Activated T-cell treated with anti-CD3 and anti-CD28 coated beads, Interleukin-2, amount 50 U/mL, for 24 hours (primary cell): ENCODE measurements at regions not wholly inside any gene's neighbourhood (a gene's known extent, or its start where the extent isn't known, plus 50 kb on each side); places are given as distances from the start of the nearest gene placed in this dataset.
"Not testable (repeated sequence)": the region's sequence is repeated elsewhere in the genome, so short reads cannot be mapped to it uniquely, and the experiment has no call there.

Experiments used
- DNase-seq: peaks from one replicate; pipeline ENCODE4 v3.0.0-alpha.2; 2020
- H3K27ac Mint-ChIP-seq: 2 replicates; pipeline ENCODE4 v1.8.0; 2020; ENCODE audit warnings: mild to moderate bottlenecking, mixed read lengths
- H3K27me3 Mint-ChIP-seq: 2 replicates; pipeline ENCODE4 v1.8.0; 2020; ENCODE audit warnings: mixed read lengths
- H3K36me3 Mint-ChIP-seq: 2 replicates; pipeline ENCODE4 v1.8.0; 2020; ENCODE audit warnings: low read depth, mixed read lengths
- H3K4me1 Mint-ChIP-seq: 2 replicates; pipeline ENCODE4 v1.8.0; 2020; ENCODE audit warnings: low read depth, mixed read lengths
- H3K4me3 Mint-ChIP-seq: 2 replicates; pipeline ENCODE4 v1.8.0; 2020; ENCODE audit warnings: mild to moderate bottlenecking, moderate library complexity, mixed read lengths
- H3K9me3 Mint-ChIP-seq: 2 replicates; pipeline ENCODE4 v1.8.0; 2020; ENCODE audit warnings: mixed read lengths

DNA sequence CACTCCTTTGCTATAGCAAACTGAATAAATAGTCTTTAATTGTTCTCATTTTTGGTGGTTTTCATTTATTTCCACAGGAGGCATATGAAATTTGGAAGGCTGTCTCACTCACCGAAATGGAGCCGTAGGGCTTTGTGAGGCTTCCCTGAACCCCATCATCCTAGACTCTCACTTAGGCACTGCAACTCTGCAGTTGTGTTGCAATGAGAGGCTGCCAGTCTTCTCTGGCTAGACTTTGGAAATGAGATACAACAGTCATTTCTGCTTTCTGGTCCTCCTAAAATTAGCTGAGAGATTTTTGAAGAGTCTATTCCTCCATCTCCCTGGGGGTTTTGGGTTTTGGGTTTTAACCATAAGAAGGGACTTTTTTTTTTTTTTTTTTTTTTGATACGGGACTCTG lies 146.5 kb downstream of the SH3BGRL start:
- H3K36me3 Mint-ChIP-seq, result peaks cover 8% of the 10 kb centered on the region
- H3K27me3 Mint-ChIP-seq, result peaks cover 9% of the 10 kb centered on the region
- DNase-seq, result no peak
- H3K4me1 Mint-ChIP-seq, result no peaks in the 10 kb centered on the region
- no peak overlapping the region for H3K27ac Mint-ChIP-seq
- H3K4me3 Mint-ChIP-seq, result no peak overlapping the region
- no peaks in the 10 kb centered on the region for H3K9me3 Mint-ChIP-seq

DNA sequence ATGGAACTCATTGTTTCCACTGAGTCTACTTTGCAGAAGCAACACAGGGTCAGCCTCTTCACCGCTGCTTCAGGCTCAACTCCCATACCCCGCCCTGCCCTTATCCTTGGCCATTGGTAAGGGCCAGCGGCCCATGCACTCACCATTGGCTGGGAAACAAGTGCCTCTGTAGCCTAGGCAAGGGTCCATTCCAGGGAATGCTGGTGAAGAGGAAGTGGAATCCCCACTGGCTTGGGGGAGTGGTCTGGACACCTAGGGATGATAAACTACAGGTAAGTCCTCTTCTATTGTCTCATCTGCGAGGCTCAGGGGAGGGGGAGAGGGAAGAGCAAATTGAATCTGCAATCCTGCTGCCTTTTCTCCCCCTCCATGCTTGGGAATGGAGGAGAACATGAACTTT lies 153.1 kb downstream of the SH3BGRL start:
- no peak for DNase-seq
- peaks cover 22% of the 10 kb centered on the region for H3K27me3 Mint-ChIP-seq
- peaks cover 3% of the 10 kb centered on the region for H3K9me3 Mint-ChIP-seq
- no peak overlapping the region for H3K27ac Mint-ChIP-seq
- no peaks in the 10 kb centered on the region for H3K4me1 Mint-ChIP-seq
- no peak overlapping the region for H3K4me3 Mint-ChIP-seq
- H3K36me3 Mint-ChIP-seq, result no peaks in the 10 kb centered on the region

DNA sequence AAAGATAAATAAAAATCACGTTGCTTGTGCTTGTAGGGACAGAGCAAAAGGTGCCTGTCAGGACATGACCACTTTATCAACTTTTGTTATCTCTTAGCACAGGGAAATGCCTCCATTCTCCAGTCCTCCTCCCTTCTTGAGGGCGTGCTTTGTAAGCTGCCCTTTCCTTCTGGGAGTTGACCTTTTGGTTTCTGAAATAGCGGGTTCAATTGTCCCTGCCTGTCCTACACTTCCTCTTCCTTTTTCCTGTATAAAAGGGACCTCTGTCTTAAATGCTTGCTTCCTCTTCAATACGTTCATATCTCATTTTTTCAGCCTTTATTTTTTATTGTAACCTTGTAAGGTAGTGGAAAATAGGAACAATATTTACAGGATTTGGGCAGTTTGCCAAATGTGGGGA lies 153.5 kb downstream of the SH3BGRL start:
- Mint-ChIP-seq H3K27ac (no peak overlapping the region), H3K9me3 (peaks cover 3% of the 10 kb centered on the region), H3K4me3 (no peak overlapping the region), H3K27me3 (peaks cover 22% of the 10 kb centered on the region), H3K36me3 (no peaks in the 10 kb centered on the region), H3K4me1 (no peaks in the 10 kb centered on the region)
- DNase-seq, result no peak

DNA sequence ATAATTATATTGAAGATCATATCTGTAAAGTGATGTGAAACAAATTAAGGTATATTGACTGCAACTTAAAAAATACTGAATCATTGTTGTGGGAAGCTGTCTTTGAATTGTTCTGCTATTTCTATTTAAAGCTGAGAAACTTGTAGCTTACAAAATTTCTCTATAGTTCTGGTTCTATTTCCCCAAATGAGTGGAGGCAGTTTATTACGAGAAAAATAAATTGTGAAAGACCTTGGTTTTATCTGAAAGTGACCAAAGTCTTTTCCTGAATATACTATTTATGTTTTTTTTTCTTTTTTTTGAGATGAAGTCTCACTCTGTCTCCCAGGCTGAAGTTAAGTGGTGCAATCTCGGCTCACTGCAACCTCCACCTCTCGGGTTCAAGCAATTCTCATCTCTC lies 165.4 kb downstream of the SH3BGRL start:
- Mint-ChIP-seq H3K27ac (no peak overlapping the region), H3K36me3 (no peaks in the 10 kb centered on the region), H3K4me1 (no peaks in the 10 kb centered on the region), H3K9me3 (no peaks in the 10 kb centered on the region), H3K4me3 (no peak overlapping the region), H3K27me3 (peaks cover 22% of the 10 kb centered on the region)
- DNase-seq, result no peak

DNA sequence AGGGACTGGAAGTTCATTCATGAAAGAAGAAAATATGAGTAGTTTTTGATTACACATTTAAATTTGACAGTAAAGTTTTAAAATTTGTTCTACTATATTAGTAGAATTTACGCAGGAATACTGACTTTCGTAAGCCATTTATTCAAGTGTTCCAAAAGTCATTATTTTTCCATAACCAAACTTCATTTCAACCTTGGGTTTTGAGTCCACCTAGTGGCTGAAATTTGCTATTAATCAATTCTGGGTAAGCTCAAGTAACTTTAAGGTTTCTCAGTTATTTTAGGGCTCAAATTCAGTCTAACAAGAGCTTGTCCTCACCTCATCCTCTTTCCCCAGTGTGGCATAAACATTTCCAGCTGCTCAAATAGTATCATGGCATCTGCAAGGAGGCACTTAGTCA lies 175.4 kb downstream of the SH3BGRL start:
- Mint-ChIP-seq H3K4me1 (no peaks in the 10 kb centered on the region), H3K27me3 (peaks cover 29% of the 10 kb centered on the region), H3K4me3 (no peak overlapping the region), H3K36me3 (no peaks in the 10 kb centered on the region), H3K27ac (no peak overlapping the region), H3K9me3 (no peaks in the 10 kb centered on the region)
- no peak for DNase-seq

DNA sequence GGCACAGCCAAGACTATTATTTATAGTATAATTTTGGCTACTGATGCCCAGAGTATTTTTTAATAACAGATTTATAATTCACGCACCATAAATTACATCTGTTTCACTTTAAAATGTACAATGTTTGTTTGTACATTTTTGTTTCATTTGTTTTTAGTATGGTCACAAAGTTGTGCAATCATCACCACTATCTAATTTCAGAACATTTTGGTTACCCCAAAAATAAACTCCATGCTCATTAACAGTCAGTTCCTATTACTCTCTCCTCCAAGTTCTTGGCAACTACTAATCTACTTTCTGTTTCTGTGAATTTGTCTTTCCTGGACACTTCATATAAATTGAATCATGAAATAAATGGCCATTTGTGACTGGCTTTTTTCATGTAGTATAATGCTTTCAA lies 176.7 kb downstream of the SH3BGRL start:
- no peak for DNase-seq
- no peaks in the 10 kb centered on the region for H3K9me3 Mint-ChIP-seq
- no peak overlapping the region for H3K4me3 Mint-ChIP-seq
- H3K4me1 Mint-ChIP-seq, result no peaks in the 10 kb centered on the region
- no peaks in the 10 kb centered on the region for H3K36me3 Mint-ChIP-seq
- no peak overlapping the region for H3K27ac Mint-ChIP-seq
- H3K27me3 Mint-ChIP-seq, result peaks cover 33% of the 10 kb centered on the region

DNA sequence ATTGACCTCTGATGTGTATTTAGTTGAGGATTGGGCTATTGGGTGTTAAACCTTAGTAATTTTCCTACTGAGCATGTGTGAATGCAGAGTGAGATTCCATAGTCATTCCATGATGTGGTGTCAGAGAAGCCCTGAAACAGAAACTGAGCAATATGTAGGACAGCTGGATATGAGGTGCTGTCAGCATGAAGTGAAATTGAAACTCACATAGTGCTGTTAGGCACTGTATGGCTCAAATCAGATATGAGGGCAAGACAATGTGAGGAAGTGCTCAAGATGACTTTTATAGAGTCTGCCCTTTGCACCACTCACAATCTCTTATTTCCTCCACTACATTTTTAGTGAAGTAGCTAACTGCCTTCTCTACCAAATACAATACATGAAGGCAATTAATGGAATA lies 188.3 kb downstream of the SH3BGRL start:
- H3K27me3 Mint-ChIP-seq, result peaks cover 51% of the 10 kb centered on the region
- H3K36me3 Mint-ChIP-seq, result no peaks in the 10 kb centered on the region
- no peak overlapping the region for H3K27ac Mint-ChIP-seq
- no peaks in the 10 kb centered on the region for H3K9me3 Mint-ChIP-seq
- no peak for DNase-seq
- no peak overlapping the region for H3K4me3 Mint-ChIP-seq
- H3K4me1 Mint-ChIP-seq, result no peaks in the 10 kb centered on the region

DNA sequence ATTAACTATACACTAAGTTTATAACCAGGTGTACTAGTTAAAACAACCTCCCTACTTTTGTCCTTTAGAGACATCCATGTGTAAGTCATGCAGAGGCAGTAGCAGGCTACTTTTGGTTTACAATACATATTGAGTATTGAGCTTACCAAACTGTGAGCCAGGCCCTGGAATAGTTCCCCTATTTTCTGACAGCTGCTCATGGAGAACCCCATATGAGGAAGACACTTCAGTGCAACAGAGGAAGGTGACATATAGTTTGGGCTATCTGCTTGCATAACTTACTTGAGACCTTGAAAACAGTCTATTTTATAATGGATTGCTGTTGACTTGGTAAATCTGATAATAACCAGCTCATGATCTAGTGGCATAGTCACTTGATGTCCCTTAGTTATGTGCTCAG lies 190.5 kb downstream of the SH3BGRL start:
- peaks cover 39% of the 10 kb centered on the region for H3K27me3 Mint-ChIP-seq
- H3K9me3 Mint-ChIP-seq, result no peaks in the 10 kb centered on the region
- no peak overlapping the region for H3K27ac Mint-ChIP-seq
- H3K36me3 Mint-ChIP-seq, result no peaks in the 10 kb centered on the region
- H3K4me1 Mint-ChIP-seq, result no peaks in the 10 kb centered on the region
- no peak overlapping the region for H3K4me3 Mint-ChIP-seq
- DNase-seq, result no peak

DNA sequence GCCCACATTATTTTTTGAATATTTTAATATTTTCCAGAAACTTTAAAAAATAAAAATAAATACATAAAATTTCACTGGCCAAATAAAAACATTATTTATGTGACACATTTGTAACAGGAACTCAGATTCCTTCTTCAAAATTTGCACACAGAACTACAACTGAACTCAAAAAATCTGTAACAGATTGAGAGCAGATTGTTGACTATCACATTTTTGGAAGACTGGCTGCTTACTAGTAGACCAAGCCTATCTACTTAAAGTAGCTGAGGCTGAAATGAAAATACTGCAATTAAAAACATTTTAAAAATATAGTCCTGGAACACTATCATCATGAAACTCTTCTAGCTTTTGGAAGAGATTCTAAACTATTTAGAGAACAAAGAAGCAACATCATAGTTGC lies 203.9 kb downstream of the SH3BGRL start:
- no peak overlapping the region for H3K4me3 Mint-ChIP-seq
- H3K4me1 Mint-ChIP-seq, result no peaks in the 10 kb centered on the region
- DNase-seq, result no peak
- H3K36me3 Mint-ChIP-seq, result no peaks in the 10 kb centered on the region
- no peak overlapping the region for H3K27ac Mint-ChIP-seq
- no peaks in the 10 kb centered on the region for H3K9me3 Mint-ChIP-seq
- peaks cover 23% of the 10 kb centered on the region for H3K27me3 Mint-ChIP-seq

DNA sequence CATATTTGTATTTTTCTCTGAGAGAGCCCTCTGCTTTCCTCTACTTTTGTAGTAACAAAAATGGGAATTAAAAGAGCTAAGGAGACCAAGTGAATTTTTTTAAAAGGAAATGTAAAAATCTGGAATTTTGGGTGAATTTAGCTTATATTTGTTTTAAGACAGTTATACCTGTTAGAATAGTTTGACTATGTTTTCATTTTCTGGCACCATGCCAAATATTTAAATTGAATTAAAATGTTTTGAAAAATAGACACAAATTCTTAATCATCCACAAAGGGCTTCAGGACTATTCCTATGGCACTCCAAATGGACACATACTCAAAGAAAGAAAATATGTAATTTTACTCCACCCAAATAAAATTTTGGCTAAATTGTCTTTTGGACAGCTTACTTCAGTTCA lies 209.6 kb downstream of the SH3BGRL start:
- H3K36me3 Mint-ChIP-seq, result no peaks in the 10 kb centered on the region
- no peak for DNase-seq
- no peak overlapping the region for H3K27ac Mint-ChIP-seq
- H3K9me3 Mint-ChIP-seq, result no peaks in the 10 kb centered on the region
- H3K4me3 Mint-ChIP-seq, result no peak overlapping the region
- H3K4me1 Mint-ChIP-seq, result no peaks in the 10 kb centered on the region
- peaks cover 17% of the 10 kb centered on the region for H3K27me3 Mint-ChIP-seq

DNA sequence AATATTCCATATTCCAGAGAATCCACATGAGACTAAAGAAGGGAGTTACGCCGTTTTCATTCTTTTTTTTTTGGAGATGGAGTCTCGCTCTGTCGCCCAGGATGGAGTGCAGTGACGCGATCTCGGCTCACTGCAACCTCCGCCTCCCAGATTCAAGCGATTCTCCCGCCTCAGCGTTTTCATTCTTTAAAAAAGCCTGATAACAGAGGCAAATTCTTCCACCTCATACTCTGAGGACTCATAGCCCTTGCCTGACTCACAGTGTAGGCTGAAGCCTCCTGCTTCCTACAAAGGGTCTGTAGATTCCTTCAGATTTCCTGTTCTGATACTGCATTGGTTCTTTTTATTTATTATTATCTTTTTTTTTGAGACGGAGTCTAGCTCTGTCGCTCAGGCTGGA lies 210.5 kb downstream of the SH3BGRL start:
- DNase-seq, result no peak
- no peak overlapping the region for H3K27ac Mint-ChIP-seq
- H3K36me3 Mint-ChIP-seq, result no peaks in the 10 kb centered on the region
- H3K9me3 Mint-ChIP-seq, result no peaks in the 10 kb centered on the region
- no peaks in the 10 kb centered on the region for H3K4me1 Mint-ChIP-seq
- H3K4me3 Mint-ChIP-seq, result no peak overlapping the region
- H3K27me3 Mint-ChIP-seq, result peaks cover 15% of the 10 kb centered on the region

DNA sequence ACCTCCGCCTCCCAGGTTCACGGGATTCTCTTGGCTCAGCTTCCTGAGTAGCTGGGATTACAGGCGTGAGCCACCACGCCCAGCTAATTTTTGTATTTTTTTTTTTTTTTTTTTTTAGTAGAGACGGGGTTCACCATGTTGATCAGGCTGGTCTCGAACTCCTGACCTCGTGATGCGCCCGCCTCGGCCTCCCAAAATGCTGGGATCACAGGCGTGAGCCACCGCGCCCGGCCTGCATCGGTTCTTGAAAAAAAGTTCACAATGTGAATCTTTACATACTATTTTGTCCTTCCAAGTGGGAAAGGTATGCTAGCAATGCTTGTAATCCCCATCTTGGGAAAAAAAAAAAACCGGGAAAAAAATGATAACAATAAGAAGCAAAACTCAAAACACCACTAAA lies 211.0 kb downstream of the SH3BGRL start:
- not testable (repeated sequence) for H3K4me1 Mint-ChIP-seq, H3K4me3 Mint-ChIP-seq, H3K9me3 Mint-ChIP-seq, DNase-seq, H3K27ac Mint-ChIP-seq, H3K36me3 Mint-ChIP-seq
- peaks cover 17% of the 10 kb centered on the region for H3K27me3 Mint-ChIP-seq

DNA sequence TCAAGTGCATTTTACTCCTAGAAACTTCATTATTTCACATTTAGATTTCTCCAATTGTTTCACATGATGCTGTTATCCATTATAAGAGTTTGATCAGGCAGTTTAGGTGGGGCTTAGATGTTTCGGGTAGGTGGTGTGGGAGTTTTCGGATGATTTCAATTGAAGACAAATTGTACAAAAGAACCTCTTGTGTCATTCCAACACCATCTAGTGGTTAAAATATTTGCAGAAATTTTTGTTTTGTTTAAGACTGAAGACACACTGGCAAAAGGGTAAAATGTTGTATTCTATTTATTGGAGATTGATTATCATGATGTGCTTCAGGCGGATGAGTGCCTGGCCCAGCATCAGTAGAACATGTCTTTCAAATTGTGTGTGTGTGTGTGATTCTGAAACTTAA lies 212.7 kb downstream of the SH3BGRL start:
- Mint-ChIP-seq H3K9me3 (no peaks in the 10 kb centered on the region), H3K27ac (no peak overlapping the region), H3K27me3 (peaks cover 28% of the 10 kb centered on the region), H3K4me3 (no peak overlapping the region), H3K4me1 (no peaks in the 10 kb centered on the region), H3K36me3 (no peaks in the 10 kb centered on the region)
- DNase-seq, result no peak
